Kidney capillary endothelial cell (primary cell): ENCODE measurements at regions not wholly inside any gene's neighbourhood (a gene's known extent, or its start where the extent isn't known, plus 50 kb on each side); places are given as distances from the start of the nearest gene placed in this dataset.

Source experiments
- DNase-seq: peaks from one replicate; pipeline ENCODE4 v3.0.0-alpha.2; 2018; ENCODE audit warnings: low spot score

DNA sequence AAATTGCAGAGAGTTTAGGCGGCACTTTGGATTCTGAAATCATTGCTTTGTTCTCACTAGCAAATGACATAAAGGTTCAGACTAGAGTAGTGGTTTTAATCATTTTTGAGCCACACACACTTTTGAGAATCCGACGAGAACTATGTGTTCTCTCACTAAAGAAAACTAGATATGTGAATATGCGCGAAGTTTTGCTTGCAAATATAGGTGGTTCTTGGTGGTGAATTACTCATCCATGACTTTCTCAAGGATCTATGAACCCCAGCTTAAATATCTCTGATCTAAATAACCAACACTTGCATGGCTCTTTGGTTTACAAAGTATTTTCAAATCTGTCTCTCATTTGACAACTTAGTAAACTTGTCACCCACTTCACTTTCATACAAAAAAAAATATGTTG, 54.8 kb downstream of the NOG start:
- no peak for DNase-seq

DNA sequence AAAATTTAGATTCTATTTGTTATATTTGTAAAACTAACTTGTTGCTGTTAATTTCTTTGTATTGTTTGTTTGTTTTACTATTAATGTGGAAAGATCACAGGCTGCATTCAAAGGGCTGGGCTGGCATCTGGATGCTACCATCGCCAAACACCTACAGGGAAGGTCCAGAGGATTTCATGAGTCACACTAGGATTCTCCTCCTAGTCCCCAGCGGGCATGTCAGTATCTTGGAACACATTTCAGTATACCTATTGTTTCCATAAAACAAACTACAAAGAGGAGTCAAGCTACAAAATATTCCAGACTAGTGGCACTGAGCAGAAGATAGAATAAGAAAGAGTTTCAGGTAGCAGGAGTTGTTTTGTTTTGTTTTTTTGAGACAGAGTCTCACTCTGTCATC, 55.3 kb downstream of the NOG start:
- no peak for DNase-seq

DNA sequence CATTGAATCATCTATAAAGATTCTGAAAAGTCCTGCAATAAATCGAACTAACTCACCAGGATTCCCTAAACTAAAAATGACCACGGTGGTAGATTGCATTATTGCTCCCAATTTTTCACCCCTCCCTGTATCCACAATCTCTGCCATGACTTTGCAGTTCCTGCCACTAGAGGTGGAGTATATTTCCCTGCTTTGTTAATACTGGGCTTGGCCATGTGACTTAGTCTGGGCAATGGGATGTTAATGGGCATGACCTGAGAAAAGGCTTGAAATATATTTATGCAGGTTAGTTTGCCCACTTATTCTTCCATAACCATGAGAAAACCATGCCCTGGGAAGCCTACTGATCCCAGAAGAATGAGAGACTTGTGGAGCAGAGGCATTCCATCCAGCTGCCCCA, 59.1 kb downstream of the NOG start:
- DNase-seq = no peak

DNA sequence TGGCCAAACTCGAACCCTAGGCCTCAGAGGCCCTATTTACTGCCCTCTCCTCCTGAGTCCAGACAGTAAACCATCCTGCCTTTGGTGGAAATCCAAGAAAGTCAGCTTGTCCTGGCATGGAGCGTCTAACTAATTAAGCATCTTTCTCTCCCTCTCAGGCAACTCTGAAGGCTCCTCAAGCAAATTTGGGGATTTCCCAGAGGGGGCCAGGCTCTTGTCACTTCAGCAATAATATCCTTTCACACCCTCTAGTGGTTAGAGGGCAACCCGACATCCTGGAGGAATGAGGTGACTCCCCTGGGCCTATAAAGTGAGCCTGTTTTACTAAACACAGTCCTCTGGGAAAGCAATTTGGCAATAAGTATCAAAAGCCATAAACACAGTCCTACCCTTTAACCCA, 60.4 kb downstream of the NOG start:
- peak; percentile 40 for DNase-seq

DNA sequence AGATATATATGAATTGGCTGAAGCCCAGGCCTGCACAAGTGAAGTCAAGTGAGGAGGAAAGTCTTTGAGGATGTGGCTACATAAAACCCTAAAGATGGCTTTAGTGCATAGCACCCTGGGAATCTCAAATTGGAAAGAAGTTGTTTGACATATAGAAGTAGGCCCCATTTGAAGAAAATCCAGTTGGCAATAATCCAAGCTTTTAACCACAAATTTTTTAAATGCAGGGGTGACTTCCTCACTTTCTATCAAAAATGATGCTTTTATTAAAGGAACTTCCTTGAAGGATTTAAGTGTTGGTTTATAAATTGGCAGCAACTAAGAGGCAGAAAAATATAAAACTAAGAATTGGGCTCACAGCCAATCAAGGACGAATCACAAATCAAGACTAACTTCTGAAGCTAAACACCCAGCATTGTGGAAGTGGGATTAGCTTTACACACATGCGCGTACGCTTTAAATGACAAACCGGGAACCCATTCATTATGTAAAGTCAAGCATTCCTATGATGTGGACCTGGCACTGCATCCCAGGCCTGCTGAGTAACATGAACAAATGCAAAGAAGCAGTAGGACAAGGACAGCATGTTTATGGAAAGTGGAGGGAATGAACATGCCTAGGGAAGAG, 63.3 kb downstream of the NOG start:
- no peak for DNase-seq

DNA sequence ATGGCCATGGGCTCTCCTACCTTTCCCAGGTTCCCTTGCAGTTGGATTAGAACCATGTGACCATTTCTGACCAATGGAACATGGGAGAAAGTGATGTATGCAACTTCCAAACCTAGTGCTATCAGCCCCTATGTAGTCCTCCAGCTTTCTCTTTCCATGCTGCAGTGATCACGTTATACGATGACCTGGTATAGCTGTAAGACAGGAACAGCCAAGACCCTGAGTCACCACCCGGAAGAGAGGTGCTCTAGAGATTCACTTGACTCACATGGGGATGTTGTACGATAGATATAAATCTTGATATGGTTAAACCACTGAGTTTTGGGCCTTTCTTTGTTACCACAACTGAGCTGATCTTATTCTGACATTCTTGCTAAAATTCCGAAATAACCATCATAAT, 65.1 kb downstream of the NOG start:
- DNase-seq = no peak

DNA sequence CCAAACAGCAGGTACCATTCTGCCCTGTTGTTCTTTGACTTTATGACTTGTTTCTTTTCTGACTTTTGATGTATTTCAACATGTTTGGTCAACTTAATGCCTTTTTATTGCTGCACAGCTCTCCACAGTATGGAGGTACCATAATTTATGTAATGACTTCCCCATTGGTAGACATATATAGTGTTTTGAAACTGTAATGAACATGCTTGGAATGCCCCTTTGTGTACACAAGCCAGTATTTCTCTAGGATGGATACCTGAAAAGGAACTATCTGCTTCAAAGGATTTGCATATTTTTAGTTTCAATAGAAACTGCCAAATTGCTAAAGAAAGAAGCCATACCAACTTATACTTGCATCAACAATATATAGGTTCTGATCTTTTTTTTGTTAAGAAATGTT, 66.1 kb downstream of the NOG start:
- no peak for DNase-seq

DNA sequence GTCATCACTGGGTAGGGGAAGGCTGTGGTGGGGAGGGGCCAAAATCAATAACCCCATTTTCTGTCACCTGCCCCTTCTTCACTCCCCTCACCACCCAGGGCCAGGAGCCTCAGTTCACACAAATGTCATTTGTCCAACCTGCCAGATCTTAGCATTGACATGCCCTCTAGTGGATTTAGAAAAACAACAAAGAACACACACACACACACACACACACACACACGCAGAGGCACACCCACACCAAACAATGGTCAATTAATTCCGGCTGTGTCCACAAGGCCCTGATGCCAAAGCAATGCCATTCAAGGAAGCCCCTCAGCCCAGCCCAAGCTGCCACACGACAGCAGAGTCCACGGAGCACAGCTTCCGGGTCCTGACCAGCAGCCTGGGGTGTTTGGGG, 68.4 kb downstream of the NOG start:
- DNase-seq = no peak

DNA sequence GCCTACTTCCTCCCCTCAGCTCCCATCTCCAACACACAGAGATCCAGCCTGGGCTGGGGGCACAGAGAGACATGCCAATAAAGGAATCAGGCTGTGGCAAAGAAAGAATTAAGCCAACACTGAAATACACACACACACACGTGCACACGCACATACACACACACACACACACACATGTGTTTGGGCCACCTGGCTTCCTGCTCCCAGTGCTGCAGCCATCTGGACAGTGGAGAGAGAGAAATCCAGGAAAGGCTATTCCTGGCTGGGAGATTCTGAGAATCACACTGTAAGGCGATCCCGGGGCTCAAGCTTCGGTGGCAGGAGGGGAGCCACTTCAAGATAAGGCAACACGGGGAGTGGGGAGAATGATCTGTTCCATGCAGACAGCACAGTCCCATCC, 72.4 kb downstream of the NOG start:
- no peak for DNase-seq

DNA sequence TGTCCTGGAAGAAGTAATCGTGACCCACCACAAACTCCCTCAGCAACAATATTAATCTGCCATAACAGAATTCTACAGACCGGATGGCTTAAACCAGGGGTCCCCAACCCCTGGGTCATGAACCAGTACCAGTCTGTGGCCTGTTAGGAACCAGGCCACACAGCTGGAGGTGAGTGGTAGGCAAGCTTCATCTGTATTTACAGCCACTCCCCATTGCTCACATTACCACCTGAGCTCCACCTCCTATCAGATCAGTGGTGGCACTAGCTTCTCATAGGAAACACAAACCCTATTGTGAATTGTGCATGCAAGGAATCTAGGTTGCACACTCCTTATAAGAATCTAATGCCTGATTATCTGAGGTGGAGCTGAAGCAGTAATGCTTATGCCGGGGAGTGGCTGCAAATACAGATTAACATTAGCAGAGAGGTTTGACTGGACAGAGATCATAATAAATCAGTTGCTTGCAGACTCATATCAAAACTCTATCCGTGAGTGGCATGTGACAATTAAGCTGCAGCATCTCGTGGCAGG, 74.5 kb downstream of the NOG start:
- no peak for DNase-seq

DNA sequence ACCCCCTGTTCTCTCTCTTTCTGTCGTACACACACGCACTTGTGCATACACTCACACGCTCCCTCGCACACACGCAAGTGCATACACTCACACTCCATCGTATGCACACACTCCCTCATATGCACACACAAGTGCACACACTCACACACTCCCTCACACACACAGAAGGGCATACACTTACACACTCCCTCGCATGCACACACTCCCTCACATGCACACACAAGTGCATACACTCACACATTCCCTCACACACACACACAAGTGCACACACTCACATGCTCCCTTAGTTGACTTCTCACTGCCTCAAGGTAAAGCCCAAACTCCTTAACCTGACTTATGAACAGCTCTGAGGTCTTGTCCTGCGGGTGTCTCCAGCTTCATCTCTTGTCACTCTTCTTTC, 78.7 kb downstream of the NOG start:
- DNase-seq = no peak

DNA sequence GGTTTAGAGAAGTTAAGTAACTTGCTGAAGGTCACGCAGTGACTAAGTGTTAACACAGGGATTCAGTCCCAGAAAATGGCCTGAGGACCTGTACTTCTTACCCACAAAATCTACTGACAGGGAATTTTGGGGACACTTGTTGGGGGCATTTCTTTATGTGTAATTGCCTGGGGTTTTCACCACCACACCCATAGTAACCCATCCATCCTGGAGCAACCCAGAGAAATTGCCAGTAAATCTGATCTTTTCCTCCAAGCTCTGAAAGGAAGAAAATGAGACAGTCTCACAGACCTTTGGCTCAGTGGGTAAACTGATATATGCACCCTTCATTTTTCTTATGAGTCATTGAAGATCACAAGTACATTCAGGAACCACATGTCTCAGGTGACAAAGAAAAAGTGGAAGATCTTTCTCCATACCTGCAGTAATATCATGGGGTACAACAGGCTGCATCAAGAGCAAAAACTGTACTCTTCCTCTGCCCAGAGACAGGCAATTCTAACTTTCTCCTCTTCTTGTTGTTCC, 81.0 kb downstream of the NOG start:
- no peak for DNase-seq

DNA sequence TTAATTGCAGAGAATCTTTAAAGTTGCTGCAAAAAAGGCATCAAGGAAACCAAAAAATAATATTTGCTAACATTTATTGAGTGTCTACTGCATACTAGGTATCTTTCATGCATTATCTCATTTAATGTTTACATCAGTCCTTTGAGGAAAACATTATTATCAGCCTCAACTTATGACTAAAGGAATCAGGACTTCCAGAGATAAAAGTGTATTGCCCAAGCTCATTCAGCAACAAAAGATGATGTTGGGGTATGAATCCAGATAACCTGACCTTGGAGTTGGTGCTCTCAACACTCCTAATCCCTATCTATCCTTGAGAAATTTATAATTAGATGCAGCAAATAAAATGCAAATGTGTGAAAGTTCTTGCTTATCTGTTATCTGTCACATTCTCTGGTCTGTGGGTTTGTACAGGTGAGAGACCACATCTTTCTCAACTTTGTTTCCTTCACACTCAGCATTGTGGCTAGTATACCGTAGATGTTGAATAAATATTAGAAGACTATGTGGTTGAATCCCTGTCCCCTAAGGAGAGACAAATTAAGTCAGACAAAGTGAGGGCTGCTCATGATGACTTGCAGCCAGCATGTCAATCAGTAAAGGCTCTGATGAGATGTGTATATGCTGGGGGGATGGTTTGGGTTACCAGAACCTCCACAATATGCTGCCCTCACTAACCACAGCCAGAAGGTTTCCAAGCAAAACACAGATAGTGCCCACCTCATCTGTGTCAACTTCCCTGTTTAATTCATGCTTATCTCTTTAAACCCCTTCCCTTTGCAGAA, 82.6 kb downstream of the NOG start:
- no peak for DNase-seq

DNA sequence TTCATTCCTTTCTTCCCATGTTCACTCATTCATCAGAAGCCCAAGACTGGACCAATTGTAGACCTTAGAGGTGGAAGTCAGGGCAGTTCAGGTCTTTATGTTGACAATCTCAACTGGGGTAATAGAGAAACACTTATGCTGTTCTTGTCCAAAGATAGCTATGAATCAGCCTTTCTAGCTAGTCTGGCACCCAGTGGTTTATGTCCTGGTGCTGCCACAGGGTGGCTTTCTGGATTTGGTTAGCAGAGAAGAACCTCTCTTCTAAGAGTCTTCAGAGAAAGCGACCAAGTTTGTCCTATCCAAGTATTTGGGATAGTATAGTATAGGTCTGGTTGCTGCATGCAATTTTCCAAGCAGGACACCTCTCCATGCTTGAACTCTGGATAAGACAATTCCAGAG, 83.3 kb downstream of the NOG start:
- DNase-seq = no peak

DNA sequence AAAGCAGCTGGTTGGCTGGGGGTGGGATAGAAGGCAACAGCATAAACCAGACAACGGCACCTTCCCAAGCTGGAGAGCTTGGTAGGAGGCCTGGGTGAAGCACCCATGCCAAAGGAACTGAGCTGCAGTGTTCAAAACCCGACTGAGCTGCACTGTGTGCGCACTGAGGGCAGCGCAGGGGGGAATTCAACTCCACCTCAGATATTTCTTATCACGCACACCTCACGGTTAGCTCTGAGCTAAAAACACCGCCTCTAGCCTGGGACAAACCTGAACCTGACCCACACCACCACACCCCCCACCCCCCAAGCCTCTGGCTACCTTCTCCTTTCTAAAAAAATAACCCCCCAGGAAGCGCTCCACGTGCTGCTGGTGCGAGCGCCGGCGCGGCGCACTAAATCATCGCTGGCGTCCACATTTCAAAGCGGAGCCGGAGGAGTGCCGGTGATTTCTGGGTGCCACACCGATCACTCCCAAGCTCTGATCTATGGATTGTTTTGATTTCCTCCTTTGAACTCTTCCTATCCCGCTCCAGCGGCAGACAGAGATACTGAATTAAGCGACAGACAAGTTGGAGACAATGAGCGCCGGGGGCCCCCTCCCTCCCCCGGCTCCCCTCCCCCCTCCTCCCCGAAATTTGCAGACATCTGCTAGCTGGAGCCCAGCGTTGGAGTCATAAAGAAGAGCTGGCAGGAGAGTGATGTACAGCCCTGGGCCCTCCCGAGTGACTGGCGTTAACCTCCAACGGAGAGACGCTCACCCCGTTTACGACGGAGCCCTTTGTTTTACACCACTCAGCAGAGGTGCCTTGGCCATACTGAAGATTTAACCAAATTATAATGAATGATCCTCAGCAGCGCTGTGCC, 85.0 kb downstream of the NOG start:
- DNase-seq = peak; percentile 41

DNA sequence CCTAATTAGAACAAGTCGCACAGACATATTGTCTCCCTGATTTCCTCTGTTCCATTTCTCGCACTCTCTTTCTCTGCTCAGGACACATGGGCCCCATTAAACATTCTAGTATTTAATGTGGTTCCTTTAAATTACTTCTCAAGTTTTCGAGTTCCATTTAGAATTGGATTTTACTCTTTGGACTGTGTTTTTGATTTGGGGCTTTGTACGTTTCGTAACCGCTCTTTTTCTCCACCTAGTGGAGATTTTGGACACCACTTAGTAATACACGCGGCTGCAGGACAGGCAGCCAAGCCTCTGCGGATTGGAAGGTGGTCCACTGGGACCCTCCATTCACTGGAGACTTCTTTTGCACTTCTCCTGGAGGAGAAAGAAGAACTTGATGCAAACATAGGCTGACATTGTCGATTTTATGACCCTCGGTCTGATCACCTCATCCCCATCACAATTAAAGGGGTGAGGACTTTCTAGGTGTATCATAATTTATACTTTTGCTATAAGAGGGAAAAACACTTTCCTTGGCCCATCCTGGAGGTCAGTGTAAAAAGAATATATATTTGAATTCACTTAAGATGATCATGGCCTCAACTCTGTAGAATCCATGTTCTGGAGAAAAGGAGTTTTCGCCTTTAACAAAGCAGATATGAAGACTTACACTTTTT, 85.7 kb downstream of the NOG start:
- peak; percentile 75 for DNase-seq

DNA sequence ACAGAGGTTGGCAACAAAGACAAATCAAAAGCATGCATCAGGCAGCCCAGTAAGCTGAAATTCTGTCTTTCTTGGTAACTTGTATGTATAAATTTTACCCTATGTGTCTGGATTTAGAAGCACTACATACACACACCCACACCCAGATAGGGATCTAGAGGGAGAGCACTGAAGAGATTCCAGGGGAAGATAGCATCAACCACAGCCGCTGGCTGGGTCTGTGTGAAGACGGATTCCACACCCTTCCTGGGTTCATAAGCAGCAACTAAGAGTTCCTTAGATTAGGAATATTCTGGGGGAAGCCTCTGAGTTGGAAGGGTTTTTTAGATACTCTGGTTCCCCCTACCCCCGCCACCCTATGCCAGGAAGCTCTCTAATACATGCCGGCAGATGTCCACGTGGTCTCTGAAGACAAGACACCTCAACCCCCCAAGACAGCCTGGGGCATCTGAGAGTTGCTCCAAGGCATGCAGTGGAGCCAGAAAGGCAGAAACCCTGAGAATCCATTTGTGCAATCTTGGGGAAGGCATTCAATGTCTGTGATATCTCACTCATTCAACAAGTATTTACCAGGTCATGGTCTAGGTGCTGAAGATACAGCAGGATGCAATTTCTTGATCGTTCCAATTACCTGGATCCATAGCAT, 86.4 kb downstream of the NOG start:
- no peak for DNase-seq

DNA sequence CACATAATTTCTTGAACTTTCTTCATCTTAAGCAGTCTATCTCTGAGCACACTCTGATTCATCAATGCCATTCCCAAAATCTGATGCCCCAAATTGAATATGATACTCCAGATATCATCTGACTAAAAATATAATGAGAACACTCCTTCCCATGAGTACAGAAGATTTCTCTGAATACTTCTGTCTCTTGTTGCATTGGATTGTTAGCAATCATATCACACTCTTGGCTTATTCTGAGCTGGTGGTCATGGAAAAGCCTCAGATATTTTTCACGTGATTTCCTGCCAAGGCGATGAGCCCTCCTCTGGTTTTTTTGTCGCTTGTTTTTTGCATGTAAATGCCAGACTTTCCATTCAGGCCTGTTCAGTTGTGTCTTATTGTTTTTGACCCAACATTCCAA, 87.2 kb downstream of the NOG start:
- DNase-seq = no peak

DNA sequence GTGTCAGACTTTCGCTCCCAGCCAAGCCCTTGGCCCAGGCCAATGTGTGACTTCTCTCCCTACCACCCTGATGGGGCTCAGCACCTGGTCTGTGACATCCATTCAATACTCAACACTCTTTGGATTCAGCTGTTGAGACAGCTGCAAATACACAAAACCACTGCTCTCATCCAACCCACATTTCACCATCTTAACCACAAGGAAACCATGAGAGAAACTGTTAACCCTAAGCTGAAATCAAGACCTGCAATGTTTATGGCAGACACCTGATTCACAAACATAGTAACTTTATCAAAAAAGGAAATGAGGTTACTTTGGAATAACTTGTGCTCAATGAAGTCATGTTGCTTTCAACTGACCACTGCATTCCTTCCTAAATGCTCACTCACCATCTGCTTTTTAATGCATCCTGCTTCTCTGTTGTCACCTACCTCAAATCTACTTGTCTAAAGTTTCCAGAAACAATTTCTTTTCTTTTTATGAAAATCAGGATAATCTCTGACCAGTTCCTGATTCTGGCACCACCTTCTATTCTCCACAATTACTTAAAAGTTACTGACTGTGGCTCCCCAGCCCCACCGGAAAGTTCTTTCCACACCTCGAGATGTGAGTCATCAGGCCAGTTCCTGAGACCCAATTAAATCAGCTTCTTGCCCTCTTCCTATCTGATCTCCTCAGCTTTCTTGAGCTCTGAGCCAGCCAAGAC, 88.2 kb downstream of the NOG start:
- DNase-seq = peak; percentile 87

DNA sequence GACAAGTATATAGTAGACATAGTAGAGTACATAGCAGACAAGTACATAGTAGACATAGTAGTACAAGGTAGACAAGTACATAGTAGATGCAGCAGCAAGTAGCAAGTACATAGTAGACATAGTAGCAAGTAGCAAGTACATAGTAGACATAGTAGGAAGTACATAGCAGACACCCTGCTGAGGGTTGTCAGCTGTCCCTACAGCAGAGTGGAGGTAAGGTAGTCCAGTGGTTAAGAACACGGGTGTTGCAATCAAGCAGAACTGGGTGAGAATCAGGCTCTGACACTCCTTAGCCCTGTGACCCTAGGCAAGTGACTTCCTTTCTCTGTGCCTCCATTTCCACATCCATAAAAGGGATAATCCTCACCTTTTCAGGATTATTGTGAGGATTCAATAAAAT, 94.7 kb downstream of the NOG start:
- DNase-seq = no peak
